ENCODE measurements at regions not wholly inside any gene's neighbourhood (a gene's known extent, or its start where the extent isn't known, plus 50 kb on each side); places are given as distances from the start of the nearest gene placed in this dataset.

GRCh38 chr7:12898004-12898403, 210.6 kb downstream of the ARL4A start:
- DNase-seq (ENCODE audit: insufficient read length, low spot score, missing footprints), result no peak
- H3K4me2 ChIP-seq (ENCODE audit: insufficient read depth, low read length), result no peak overlapping the region
- no peaks in the 10 kb centered on the region for H3K79me2 ChIP-seq (ENCODE audit: insufficient read depth, low read length)
- H3K36me3 ChIP-seq (ENCODE audit: insufficient read depth, low read length), result no peaks in the 10 kb centered on the region
- H3K4me3 ChIP-seq (ENCODE audit: insufficient read depth, low read length), result no peak overlapping the region
- H3K4me1 ChIP-seq (ENCODE audit: insufficient read depth, low read length), result no peaks in the 10 kb centered on the region
- no peaks in the 10 kb centered on the region for H3K27me3 ChIP-seq (ENCODE audit: insufficient read depth, low read length)
- TF ChIP-seq CTCF (IDR thresholded peaks at IDR 0.05; ENCODE audit: extremely low read depth, low read depth, low read length), result no peak
- H3K9me3 ChIP-seq (ENCODE audit: low read depth, low read length), result no peaks in the 10 kb centered on the region
- H3K27ac ChIP-seq (ENCODE audit: low read depth, low read length), result no peak overlapping the region
- H2AFZ ChIP-seq (ENCODE audit: low read length), result no peak overlapping the region
- H4K20me1 ChIP-seq (ENCODE audit: insufficient read depth, low read length), result no peaks in the 10 kb centered on the region

GRCh38 chr7:12898620-12899019, 211.2 kb downstream of the ARL4A start:
- Histone ChIP-seq H3K36me3 (ENCODE audit: insufficient read depth, low read length) (no peaks in the 10 kb centered on the region), H2AFZ (ENCODE audit: low read length) (no peak overlapping the region), H3K79me2 (ENCODE audit: insufficient read depth, low read length) (no peaks in the 10 kb centered on the region), H3K27me3 (ENCODE audit: insufficient read depth, low read length) (no peaks in the 10 kb centered on the region), H3K9me3 (ENCODE audit: low read depth, low read length) (no peaks in the 10 kb centered on the region), H3K4me2 (ENCODE audit: insufficient read depth, low read length) (no peak overlapping the region), H4K20me1 (ENCODE audit: insufficient read depth, low read length) (no peaks in the 10 kb centered on the region), H3K4me1 (ENCODE audit: insufficient read depth, low read length) (no peaks in the 10 kb centered on the region), H3K4me3 (ENCODE audit: insufficient read depth, low read length) (no peak overlapping the region), H3K27ac (ENCODE audit: low read depth, low read length) (no peak overlapping the region)
- no peak for TF ChIP-seq CTCF (IDR thresholded peaks at IDR 0.05; ENCODE audit: extremely low read depth, low read depth, low read length)
- DNase-seq (ENCODE audit: insufficient read length, low spot score, missing footprints), result no peak

DNA sequence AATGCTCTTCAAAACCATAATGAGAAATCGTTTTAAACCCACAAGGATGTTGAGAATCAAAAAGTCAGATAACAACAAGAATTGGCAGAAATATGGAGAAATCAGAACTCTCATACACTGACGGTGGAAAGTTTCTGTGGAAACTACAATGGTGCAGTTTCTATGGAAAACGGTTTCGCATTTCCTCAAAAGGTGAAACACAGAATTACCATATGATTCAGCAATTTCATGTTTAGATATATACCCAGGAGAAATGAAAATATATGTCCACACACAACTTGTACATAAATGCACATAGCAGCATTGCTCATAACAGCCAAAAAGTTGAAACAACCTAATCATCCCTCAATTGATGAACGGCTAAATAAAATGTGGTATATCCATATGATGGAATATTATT, 218.2 kb downstream of the ARL4A start:
- Histone ChIP-seq H3K4me1 (ENCODE audit: insufficient read depth, low read length) (no peaks in the 10 kb centered on the region), H4K20me1 (ENCODE audit: insufficient read depth, low read length) (no peaks in the 10 kb centered on the region), H3K4me3 (ENCODE audit: insufficient read depth, low read length) (no peak overlapping the region), H3K9me3 (ENCODE audit: low read depth, low read length) (no peaks in the 10 kb centered on the region), H3K36me3 (ENCODE audit: insufficient read depth, low read length) (no peaks in the 10 kb centered on the region), H2AFZ (ENCODE audit: low read length) (no peak overlapping the region), H3K4me2 (ENCODE audit: insufficient read depth, low read length) (no peak overlapping the region), H3K27ac (ENCODE audit: low read depth, low read length) (no peak overlapping the region), H3K27me3 (ENCODE audit: insufficient read depth, low read length) (no peaks in the 10 kb centered on the region), H3K79me2 (ENCODE audit: insufficient read depth, low read length) (no peaks in the 10 kb centered on the region)
- no peak for TF ChIP-seq CTCF (IDR thresholded peaks at IDR 0.05; ENCODE audit: extremely low read depth, low read depth, low read length)
- no peak for DNase-seq (ENCODE audit: insufficient read length, low spot score, missing footprints)

DNA sequence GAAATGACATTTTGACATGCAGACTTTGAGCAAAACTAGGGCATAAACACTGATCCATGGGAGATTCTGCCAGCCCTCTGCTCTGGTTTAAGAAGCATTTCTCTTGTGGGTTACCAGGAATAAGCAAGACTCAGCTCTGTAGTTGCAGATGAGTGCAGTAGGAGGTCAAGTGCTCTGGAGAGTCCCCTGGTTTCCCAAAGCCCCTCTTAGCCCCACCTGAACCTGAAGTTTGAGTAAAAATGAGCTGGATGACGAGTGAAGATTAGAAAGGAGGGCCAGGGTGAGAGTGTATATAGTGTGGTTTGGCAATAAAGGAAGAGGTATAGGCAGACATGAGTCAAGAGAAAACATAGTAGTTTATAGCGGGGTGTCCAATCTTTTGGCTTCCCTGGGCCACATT, 220.3 kb downstream of the ARL4A start:
- H2AFZ ChIP-seq (ENCODE audit: low read length), result no peak overlapping the region
- no peaks in the 10 kb centered on the region for H3K79me2 ChIP-seq (ENCODE audit: insufficient read depth, low read length)
- no peak overlapping the region for H3K27ac ChIP-seq (ENCODE audit: low read depth, low read length)
- H3K36me3 ChIP-seq (ENCODE audit: insufficient read depth, low read length), result no peaks in the 10 kb centered on the region
- no peaks in the 10 kb centered on the region for H3K9me3 ChIP-seq (ENCODE audit: low read depth, low read length)
- no peak for TF ChIP-seq CTCF (IDR thresholded peaks at IDR 0.05; ENCODE audit: extremely low read depth, low read depth, low read length)
- no peaks in the 10 kb centered on the region for H3K27me3 ChIP-seq (ENCODE audit: insufficient read depth, low read length)
- peak; percentile 46 for DNase-seq (ENCODE audit: insufficient read length, low spot score, missing footprints)
- H3K4me3 ChIP-seq (ENCODE audit: insufficient read depth, low read length), result no peak overlapping the region
- no peaks in the 10 kb centered on the region for H3K4me1 ChIP-seq (ENCODE audit: insufficient read depth, low read length)
- H3K4me2 ChIP-seq (ENCODE audit: insufficient read depth, low read length), result no peak overlapping the region
- H4K20me1 ChIP-seq (ENCODE audit: insufficient read depth, low read length), result no peaks in the 10 kb centered on the region
